GM12878 (cell line): ENCODE measurements at regions not wholly inside any gene's neighbourhood (a gene's known extent, or its start where the extent isn't known, plus 50 kb on each side); places are given as distances from the start of the nearest gene placed in this dataset.

ENCODE experiments used
- CBX5 ChIP-seq: sonication (generic); IDR thresholded peaks from 2 replicates; pipeline ENCODE4 v1.6.1; 2016; ENCODE audit warnings: low read depth, moderate library complexity, mild to moderate bottlenecking, inconsistent platforms
- DPF2 ChIP-seq: fragments of 450-650 bp; IDR thresholded peaks from 2 replicates; pipeline ENCODE4 v1.6.1; 2017; ENCODE audit warnings: mild to moderate bottlenecking
- EGR1 ChIP-seq, 2 experiments: IDR thresholded peaks; 1 replicate in 1 of 2; 2 replicates in 1 of 2; pipeline ENCODE4 v1.6.1; 2011 to 2012; ENCODE audit warnings: low read depth in 2 of 2, low read length in 2 of 2, borderline replicate concordance in 1 of 2, mild to moderate bottlenecking in 1 of 2, moderate library complexity in 1 of 2
- HDAC6 ChIP-seq: fragments of 200-600 bp; sonication (generic); IDR thresholded peaks from one replicate; pipeline ENCODE4 v1.8.0; 2017; ENCODE audit warnings: antibody characterized with exemption; ENCODE audit not compliant: unreplicated experiment
- MEF2B ChIP-seq: fragments of 450-650 bp; IDR thresholded peaks from 2 replicates; pipeline ENCODE4 v1.6.1; 2018; ENCODE audit warnings: mild to moderate bottlenecking, moderate library complexity; ENCODE audit not compliant: partially characterized antibody, poor library complexity, severe bottlenecking
- MXI1 ChIP-seq: fragments of 150-350 bp; IDR thresholded peaks from 2 replicates; pipeline ENCODE4 v1.6.1; 2011; ENCODE audit warnings: low read depth, mild to moderate bottlenecking, inconsistent platforms, low read length, improper control_type of control experiment
- NFIC ChIP-seq: IDR thresholded peaks from 2 replicates; pipeline ENCODE4 v1.6.1; 2012; ENCODE audit warnings: low read depth, mild to moderate bottlenecking, inconsistent platforms, low read length, moderate library complexity
- NKRF ChIP-seq: fragments of 450-650 bp; conservative IDR thresholded peaks from 2 replicates; pipeline ENCODE4 v1.6.1; 2017; ENCODE audit warnings: mild to moderate bottlenecking, moderate library complexity
- NRF1 ChIP-seq: conservative IDR thresholded peaks from 2 replicates; pipeline ENCODE4 v1.6.1; 2011; ENCODE audit warnings: mild to moderate bottlenecking, low read depth, low read length, improper control_type of control experiment
- POU2F2 ChIP-seq: IDR thresholded peaks from 3 replicates; pipeline ENCODE4 v1.6.1; 2011; ENCODE audit warnings: low read depth, mild to moderate bottlenecking, low read length, borderline replicate concordance
- SP1 ChIP-seq: IDR thresholded peaks from one replicate; pipeline ENCODE4 v1.6.1; 2011; ENCODE audit warnings: low read depth, low read length
- SPI1 ChIP-seq: IDR thresholded peaks from 2 replicates; pipeline ENCODE4 v1.6.1; 2011; ENCODE audit warnings: low read depth, mild to moderate bottlenecking, low read length, moderate library complexity, borderline replicate concordance; ENCODE audit not compliant: insufficient read depth
- SREBF1 ChIP-seq: IDR thresholded peaks from 2 replicates; pipeline ENCODE4 v1.6.1; 2012; ENCODE audit warnings: mild to moderate bottlenecking, low read length
- SRF ChIP-seq, 2 experiments: IDR thresholded peaks; 2 replicates each; pipeline ENCODE4 v1.6.1; 2011; ENCODE audit warnings: low read depth in 2 of 2, low read length in 2 of 2, mild to moderate bottlenecking in 1 of 2, moderate library complexity in 1 of 2
- SUPT20H ChIP-seq: IDR thresholded peaks from 2 replicates; pipeline ENCODE4 v1.6.1; 2011; ENCODE audit warnings: low read depth, mild to moderate bottlenecking, low read length, moderate library complexity, borderline replicate concordance; ENCODE audit not compliant: control insufficient read depth
- TAF1 ChIP-seq: IDR thresholded peaks from 2 replicates; pipeline ENCODE4 v1.6.1; 2011; ENCODE audit warnings: mild to moderate bottlenecking, low read depth, low read length, borderline replicate concordance
- TF ChIP-seq, protein P1 (sequence below), 3 experiments: IDR thresholded peaks in 2 of 3; conservative IDR thresholded peaks in 1 of 3; 2 replicates each; pipeline ENCODE4 v1.5.1; 2011; ENCODE audit warnings: low read depth in 3 of 3, low read length in 3 of 3, mild to moderate bottlenecking in 3 of 3, control low read depth in 2 of 3, moderate library complexity in 2 of 3, inconsistent platforms in 1 of 3, mixed read lengths in 1 of 3; ENCODE audit not compliant: control insufficient read depth in 2 of 3, insufficient read depth in 1 of 3; ENCODE audit errors: extremely low read depth in 1 of 3
- TF ChIP-seq, protein P2 (sequence below): IDR thresholded peaks from 2 replicates; pipeline ENCODE4 v1.6.1; 2012; ENCODE audit warnings: improper control_type of control experiment, low read depth, low read length; ENCODE audit not compliant: insufficient replicate concordance

- TF ChIP-seq SUPT20H (no peak), SRF (IDR thresholded peaks at IDR 0.05; ENCODE audit: low read depth in 2 of 2, low read length in 2 of 2) (no peak), SPI1 (no peak), POU2F2 (no peak), SP1 (no peak), NKRF (no peak), NRF1 (no peak), MEF2B (peak; percentile 36), TAF1 (no peak), MXI1 (no peak), HDAC6 (no peak), DPF2 (no peak; the same call in 1 of the 2 replicates), CBX5 (no peak), EGR1 (IDR thresholded peaks at IDR 0.05; ENCODE audit: borderline replicate concordance in 1 of 2, low read depth in 2 of 2, low read length in 2 of 2) (no peak), SREBF1 (no peak), NFIC (peak; percentile 71)
- TF ChIP-seq, protein P1, sequence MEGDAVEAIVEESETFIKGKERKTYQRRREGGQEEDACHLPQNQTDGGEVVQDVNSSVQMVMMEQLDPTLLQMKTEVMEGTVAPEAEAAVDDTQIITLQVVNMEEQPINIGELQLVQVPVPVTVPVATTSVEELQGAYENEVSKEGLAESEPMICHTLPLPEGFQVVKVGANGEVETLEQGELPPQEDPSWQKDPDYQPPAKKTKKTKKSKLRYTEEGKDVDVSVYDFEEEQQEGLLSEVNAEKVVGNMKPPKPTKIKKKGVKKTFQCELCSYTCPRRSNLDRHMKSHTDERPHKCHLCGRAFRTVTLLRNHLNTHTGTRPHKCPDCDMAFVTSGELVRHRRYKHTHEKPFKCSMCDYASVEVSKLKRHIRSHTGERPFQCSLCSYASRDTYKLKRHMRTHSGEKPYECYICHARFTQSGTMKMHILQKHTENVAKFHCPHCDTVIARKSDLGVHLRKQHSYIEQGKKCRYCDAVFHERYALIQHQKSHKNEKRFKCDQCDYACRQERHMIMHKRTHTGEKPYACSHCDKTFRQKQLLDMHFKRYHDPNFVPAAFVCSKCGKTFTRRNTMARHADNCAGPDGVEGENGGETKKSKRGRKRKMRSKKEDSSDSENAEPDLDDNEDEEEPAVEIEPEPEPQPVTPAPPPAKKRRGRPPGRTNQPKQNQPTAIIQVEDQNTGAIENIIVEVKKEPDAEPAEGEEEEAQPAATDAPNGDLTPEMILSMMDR (IDR thresholded peaks at IDR 0.05 in 2 of 3, conservative IDR thresholded peaks at IDR 0.05 in 1 of 3; ENCODE audit: control insufficient read depth in 2 of 3, extremely low read depth in 1 of 3, insufficient read depth in 1 of 3, low read depth in 3 of 3, low read length in 3 of 3): no peak
- TF ChIP-seq, protein P2, sequence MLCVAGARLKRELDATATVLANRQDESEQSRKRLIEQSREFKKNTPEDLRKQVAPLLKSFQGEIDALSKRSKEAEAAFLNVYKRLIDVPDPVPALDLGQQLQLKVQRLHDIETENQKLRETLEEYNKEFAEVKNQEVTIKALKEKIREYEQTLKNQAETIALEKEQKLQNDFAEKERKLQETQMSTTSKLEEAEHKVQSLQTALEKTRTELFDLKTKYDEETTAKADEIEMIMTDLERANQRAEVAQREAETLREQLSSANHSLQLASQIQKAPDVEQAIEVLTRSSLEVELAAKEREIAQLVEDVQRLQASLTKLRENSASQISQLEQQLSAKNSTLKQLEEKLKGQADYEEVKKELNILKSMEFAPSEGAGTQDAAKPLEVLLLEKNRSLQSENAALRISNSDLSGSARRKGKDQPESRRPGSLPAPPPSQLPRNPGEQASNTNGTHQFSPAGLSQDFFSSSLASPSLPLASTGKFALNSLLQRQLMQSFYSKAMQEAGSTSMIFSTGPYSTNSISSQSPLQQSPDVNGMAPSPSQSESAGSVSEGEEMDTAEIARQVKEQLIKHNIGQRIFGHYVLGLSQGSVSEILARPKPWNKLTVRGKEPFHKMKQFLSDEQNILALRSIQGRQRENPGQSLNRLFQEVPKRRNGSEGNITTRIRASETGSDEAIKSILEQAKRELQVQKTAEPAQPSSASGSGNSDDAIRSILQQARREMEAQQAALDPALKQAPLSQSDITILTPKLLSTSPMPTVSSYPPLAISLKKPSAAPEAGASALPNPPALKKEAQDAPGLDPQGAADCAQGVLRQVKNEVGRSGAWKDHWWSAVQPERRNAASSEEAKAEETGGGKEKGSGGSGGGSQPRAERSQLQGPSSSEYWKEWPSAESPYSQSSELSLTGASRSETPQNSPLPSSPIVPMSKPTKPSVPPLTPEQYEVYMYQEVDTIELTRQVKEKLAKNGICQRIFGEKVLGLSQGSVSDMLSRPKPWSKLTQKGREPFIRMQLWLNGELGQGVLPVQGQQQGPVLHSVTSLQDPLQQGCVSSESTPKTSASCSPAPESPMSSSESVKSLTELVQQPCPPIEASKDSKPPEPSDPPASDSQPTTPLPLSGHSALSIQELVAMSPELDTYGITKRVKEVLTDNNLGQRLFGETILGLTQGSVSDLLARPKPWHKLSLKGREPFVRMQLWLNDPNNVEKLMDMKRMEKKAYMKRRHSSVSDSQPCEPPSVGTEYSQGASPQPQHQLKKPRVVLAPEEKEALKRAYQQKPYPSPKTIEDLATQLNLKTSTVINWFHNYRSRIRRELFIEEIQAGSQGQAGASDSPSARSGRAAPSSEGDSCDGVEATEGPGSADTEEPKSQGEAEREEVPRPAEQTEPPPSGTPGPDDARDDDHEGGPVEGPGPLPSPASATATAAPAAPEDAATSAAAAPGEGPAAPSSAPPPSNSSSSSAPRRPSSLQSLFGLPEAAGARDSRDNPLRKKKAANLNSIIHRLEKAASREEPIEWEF: no peak
Measured at GRCh38 chr6:149147938-149148718, 169.4 kb upstream of the TAB2 start (continued).
